ENCODE measurements at regions not wholly inside any gene's neighbourhood (a gene's known extent, or its start where the extent isn't known, plus 50 kb on each side); places are given as distances from the start of the nearest gene placed in this dataset.

DNA sequence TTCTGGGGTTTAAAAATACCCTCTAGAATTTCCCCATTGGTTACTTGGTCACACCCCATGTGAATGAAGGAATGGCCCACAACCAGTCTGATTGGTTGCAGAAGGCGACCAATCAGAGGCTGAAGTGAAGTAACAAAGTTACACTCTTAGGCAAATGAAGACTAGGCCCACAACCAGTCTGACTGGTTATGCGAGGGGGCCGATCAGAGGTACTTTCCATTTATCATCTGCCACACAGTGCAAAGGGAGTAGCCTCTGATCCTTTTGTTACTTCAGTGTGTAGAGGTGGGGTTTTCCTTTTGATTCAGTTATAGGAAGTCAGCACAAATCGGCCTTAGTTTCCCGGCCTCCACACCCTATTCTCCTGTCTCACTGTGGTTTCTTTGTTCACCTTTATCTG, 61.2 kb upstream of the SGK1 start:
- WGBS, 2 donors, result 17 to 57% methylated on average over 5 of the region's 5 CpGs
- Histone ChIP-seq H3K36me3 (no peaks in the 10 kb centered on the region), H3K9me3 (no peaks in the 10 kb centered on the region), H3K27me3 (no peaks in the 10 kb centered on the region), H3K4me1 (no peaks in the 10 kb centered on the region), H3K27ac (no peak overlapping the region), H3K4me3 (no peak overlapping the region)
- no peak for TF ChIP-seq POLR2A (IDR thresholded peaks at IDR 0.05)
- no peak for DNase-seq
- intact Hi-C loops (cut with DNase I), result no loop called here

DNA sequence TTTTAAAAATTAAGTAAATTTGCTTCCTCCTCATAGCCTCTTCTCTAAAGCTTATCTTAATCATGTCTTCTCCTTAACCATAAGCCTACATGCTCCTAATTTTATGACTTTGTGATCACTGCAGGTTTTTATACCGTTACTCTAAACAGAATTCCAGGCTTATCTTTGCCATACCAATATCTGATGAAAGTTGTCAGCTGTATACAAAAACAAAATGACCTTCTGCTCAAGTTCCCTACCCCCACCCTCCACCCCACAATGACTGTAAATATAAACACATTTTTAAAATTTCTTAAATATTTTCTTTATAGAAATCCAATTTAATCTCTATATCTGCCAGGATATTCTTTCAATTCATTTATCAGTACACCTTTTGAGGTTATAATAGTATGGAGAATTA, 60.5 kb upstream of the SGK1 start:
- intact Hi-C loops (cut with DNase I), result no loop called here

DNA sequence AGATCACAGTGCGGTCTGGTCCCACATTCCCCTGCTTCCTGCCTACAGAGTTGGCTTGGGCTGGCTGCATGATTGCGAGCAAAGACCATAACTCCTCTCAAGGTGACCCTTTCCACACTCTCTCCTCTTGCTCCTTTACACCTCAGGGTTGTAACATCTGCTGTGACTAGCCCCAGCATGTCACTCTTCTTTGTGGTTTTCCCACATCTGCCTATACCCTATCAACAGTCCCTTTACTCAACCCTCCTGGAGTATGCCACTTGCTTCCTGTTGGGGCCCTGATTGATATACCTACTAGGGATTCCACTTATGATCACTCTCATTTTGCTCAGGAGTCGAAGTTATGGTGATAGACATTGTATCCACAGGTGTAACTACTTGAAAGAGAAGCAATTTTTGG, 58.9 kb upstream of the SGK1 start:
- H3K36me3 ChIP-seq, result no peaks in the 10 kb centered on the region
- no peaks in the 10 kb centered on the region for H3K9me3 ChIP-seq
- H3K4me1 ChIP-seq, result peaks cover 0 to 4% (median 0%) of the 10 kb centered on the region in 4 donors
- no peak overlapping the region for H3K4me3 ChIP-seq
- H3K27me3 ChIP-seq, result no peaks in the 10 kb centered on the region
- TF ChIP-seq POLR2AphosphoS5 (IDR thresholded peaks at IDR 0.05) (no peak), POLR2A (IDR thresholded peaks at IDR 0.05) (no peak), EP300 (IDR thresholded peaks at IDR 0.05) (no peak)
- TF ChIP-seq, protein P1, sequence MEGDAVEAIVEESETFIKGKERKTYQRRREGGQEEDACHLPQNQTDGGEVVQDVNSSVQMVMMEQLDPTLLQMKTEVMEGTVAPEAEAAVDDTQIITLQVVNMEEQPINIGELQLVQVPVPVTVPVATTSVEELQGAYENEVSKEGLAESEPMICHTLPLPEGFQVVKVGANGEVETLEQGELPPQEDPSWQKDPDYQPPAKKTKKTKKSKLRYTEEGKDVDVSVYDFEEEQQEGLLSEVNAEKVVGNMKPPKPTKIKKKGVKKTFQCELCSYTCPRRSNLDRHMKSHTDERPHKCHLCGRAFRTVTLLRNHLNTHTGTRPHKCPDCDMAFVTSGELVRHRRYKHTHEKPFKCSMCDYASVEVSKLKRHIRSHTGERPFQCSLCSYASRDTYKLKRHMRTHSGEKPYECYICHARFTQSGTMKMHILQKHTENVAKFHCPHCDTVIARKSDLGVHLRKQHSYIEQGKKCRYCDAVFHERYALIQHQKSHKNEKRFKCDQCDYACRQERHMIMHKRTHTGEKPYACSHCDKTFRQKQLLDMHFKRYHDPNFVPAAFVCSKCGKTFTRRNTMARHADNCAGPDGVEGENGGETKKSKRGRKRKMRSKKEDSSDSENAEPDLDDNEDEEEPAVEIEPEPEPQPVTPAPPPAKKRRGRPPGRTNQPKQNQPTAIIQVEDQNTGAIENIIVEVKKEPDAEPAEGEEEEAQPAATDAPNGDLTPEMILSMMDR (IDR thresholded peaks at IDR 0.05), result no peak
- no peak overlapping the region for H3K27ac ChIP-seq
- 86 to 95% methylated on average over 3 of the region's 3 CpGs for WGBS, 2 donors
- intact Hi-C loops (cut with DNase I), result no loop called here
- DNase-seq, result no peak

More for the DNA sequence above, 60.5 kb upstream of the SGK1 start:
- Histone ChIP-seq H3K4me1 (no peaks in the 10 kb centered on the region), H3K9me3 (no peaks in the 10 kb centered on the region), H3K27me3 (no peaks in the 10 kb centered on the region), H3K27ac (no peak overlapping the region), H3K4me3 (no peak overlapping the region), H3K36me3 (no peaks in the 10 kb centered on the region)
- 49 to 76% methylated on average over 1 of the region's 1 CpG for WGBS, 2 donors
- DNase-seq, result no peak
- TF ChIP-seq, protein P1 (IDR thresholded peaks at IDR 0.05), result no peak
- TF ChIP-seq POLR2A (IDR thresholded peaks at IDR 0.05), result no peak
- no peak for TF ChIP-seq POLR2AphosphoS5 (IDR thresholded peaks at IDR 0.05)
- no peak for TF ChIP-seq EP300 (IDR thresholded peaks at IDR 0.05)

DNA sequence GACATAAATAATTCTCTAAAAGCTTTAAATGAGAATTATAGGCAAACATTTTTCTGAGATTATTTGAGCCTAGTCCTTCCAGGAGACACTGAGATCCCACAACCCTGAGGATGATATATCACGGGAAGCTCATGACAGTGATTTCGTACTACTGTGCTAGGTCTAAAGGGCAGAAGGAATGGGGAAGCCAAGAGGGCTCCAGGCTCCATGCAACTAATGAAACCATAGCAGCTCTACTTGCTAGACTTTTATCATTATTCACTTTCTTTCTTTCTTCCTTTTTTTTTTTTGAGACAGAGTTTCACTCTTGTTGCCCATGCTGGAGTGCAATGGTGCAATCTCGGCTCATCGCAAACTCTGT, 57.3 kb upstream of the SGK1 start:
- H3K4me3 ChIP-seq, result no peak overlapping the region
- no peaks in the 10 kb centered on the region for H3K36me3 ChIP-seq
- DNase-seq, result no peak
- TF ChIP-seq POLR2A (IDR thresholded peaks at IDR 0.05) (no peak), POLR2AphosphoS5 (IDR thresholded peaks at IDR 0.05) (no peak), EP300 (IDR thresholded peaks at IDR 0.05) (no peak)
- TF ChIP-seq, protein P1 (IDR thresholded peaks at IDR 0.05), result no peak
- intact Hi-C loops (cut with DNase I), result no loop called here
- H3K9me3 ChIP-seq, result no peaks in the 10 kb centered on the region
- WGBS, 2 donors, result 93 to 96% methylated on average over 4 of the region's 4 CpGs
- H3K27ac ChIP-seq, result no peak overlapping the region
- peaks cover 0 to 4% (median 0%) of the 10 kb centered on the region in 4 donors for H3K4me1 ChIP-seq
- H3K27me3 ChIP-seq, result no peaks in the 10 kb centered on the region

DNA sequence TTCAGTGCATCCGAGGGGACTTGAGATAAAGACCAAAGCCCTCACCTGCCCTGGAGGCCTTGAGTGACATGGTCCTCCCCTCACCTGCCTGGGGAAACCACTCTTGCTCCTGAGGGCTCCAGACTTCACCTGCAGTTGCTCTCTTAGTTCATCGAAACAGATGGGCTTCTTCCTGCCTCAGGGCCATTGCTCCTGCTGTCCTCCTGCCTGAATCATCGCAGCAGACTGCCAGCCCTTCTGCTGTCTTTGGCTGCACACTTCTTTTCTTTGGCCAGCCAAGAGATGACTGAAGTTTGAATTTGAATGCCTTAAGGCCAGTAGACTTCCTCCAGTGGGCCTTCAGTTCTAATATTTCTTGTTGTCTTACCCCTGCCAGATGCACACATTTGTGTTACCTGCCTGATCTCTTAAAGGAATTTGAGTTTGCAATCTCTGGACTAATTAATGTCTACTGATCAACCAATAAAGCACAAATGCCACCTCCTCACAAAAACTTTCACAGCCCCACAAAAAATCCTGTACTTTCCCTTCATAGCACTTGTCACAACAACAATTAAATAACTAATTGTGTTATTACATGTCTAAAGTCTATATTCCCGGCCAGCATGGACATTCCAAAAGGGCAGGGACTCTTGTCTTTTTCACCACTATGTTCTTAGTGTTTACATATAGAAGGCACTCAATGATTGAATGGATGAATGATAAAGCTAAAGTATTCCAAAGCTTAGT, 56.7 kb upstream of the SGK1 start:
- no peaks in the 10 kb centered on the region for H3K27me3 ChIP-seq
- 76 to 91% methylated on average over 4 of the region's 4 CpGs for WGBS, 2 donors
- DNase-seq, result no peak

More for the DNA sequence above, 56.7 kb upstream of the SGK1 start:
- H3K27ac ChIP-seq, result peak overlapping the region in 2 of 4 donors; percentile 2 to 59
- H3K9me3 ChIP-seq, result no peaks in the 10 kb centered on the region
- intact Hi-C loops (cut with DNase I), result no loop called here
- TF ChIP-seq, protein P1 (IDR thresholded peaks at IDR 0.05), result no peak
- TF ChIP-seq EP300 (IDR thresholded peaks at IDR 0.05) (no peak), POLR2AphosphoS5 (IDR thresholded peaks at IDR 0.05) (no peak), POLR2A (IDR thresholded peaks at IDR 0.05) (no peak)
- peaks cover 0 to 4% (median 0%) of the 10 kb centered on the region in 4 donors for H3K4me1 ChIP-seq
- no peak overlapping the region for H3K4me3 ChIP-seq
- no peaks in the 10 kb centered on the region for H3K36me3 ChIP-seq
